HCT116 (cell line): ENCODE measurements at regions not wholly inside any gene's neighbourhood (a gene's known extent, or its start where the extent isn't known, plus 50 kb on each side); places are given as distances from the start of the nearest gene placed in this dataset.

Source experiments
- ATAC-seq: fragments of 200-7000 bp; cut with Tn5 transposase; 2 replicates; pipeline ENCODE4 v1.9.1; 2020; ENCODE audit warnings: mild to moderate bottlenecking, moderate library complexity
- BruUV-seq: library from RNA; stranded (reverse); fragments of 400-500 nt; replicated peaks from 2 replicates; lab custom pipeline; 2021; lab: Mats Ljungman, UMichigan
- CTCF ChIA-PET: fragments of 300-600 bp; sonication (Branson Sonifier 250); formaldehyde crosslinking; loops from one replicate; lab custom pipeline; 2021; ENCODE audit warnings: antibody characterized with exemption; lab: Charles Lee
- POLR2A ChIA-PET: fragments of 300-600, 350-600 bp; sonication (Branson Sonifier 250); formaldehyde crosslinking; loops from one replicate; lab custom pipeline; 2021; ENCODE audit warnings: antibody characterized with exemption; lab: Charles Lee
- RAD21 ChIA-PET, 2 experiments: fragments of 300-600 bp; sonication (Branson Sonifier 250); formaldehyde crosslinking; loops; one replicate each; lab custom pipeline; 2023; ENCODE audit warnings: low total read pairs in 2 of 2; ENCODE audit not compliant: uncharacterized antibody in 2 of 2, unreplicated experiment in 2 of 2, low non-redundant PET in 1 of 2; lab: Charles Lee
- DNase-seq: peaks from one replicate; pipeline ENCODE4 v3.0.0-alpha.2; 2010; ENCODE audit warnings: low read depth, low spot score
- H2AFZ ChIP-seq: fragments of 200-600 bp; shearing (Covaris generic), sonication (generic); 2 replicates; pipeline ENCODE4 v1.6.1; 2017; ENCODE audit warnings: low read depth, mixed run types, mixed read lengths, antibody characterized with exemption, low read length; ENCODE audit not compliant: poor library complexity, severe bottlenecking
- H3K27ac ChIP-seq: 2 replicates; pipeline ENCODE4 v1.5.1; 2012; ENCODE audit warnings: low read depth, low read length
- H3K27me3 ChIP-seq: fragments of 200-600 bp; sonication (generic); 2 replicates; pipeline ENCODE4 v1.6.1; 2016; ENCODE audit warnings: mixed run types, low read length, mixed read lengths; ENCODE audit not compliant: insufficient read depth
- H3K36me3 ChIP-seq, 2 experiments: fragments of 200-500 bp in 1 of 2; fragments of 200-600 bp in 1 of 2; sonication (Bioruptor generic) in 1 of 2; sonication (generic) in 1 of 2; 2 replicates each; pipeline versions ENCODE4 v1.5.1 to v1.6.1; 2014 to 2016; ENCODE audit warnings: low read length in 2 of 2, inconsistent platforms in 1 of 2, mixed read lengths in 1 of 2, mixed run types in 1 of 2; ENCODE audit not compliant: insufficient read depth in 2 of 2, control insufficient read depth in 1 of 2
- H3K4me1 ChIP-seq, 2 experiments: fragments of 200-600 bp in 1 of 2; sonication (generic) in 1 of 2; 2 replicates each; pipeline versions ENCODE4 v1.5.1 to v1.6.1; 2012 to 2017; ENCODE audit warnings: low read length in 2 of 2, inconsistent platforms in 1 of 2, mild to moderate bottlenecking in 1 of 2, mixed read lengths in 1 of 2, mixed run types in 1 of 2, moderate library complexity in 1 of 2; ENCODE audit not compliant: insufficient read depth in 2 of 2, control insufficient read depth in 1 of 2
- H3K4me2 ChIP-seq: fragments of 200-600 bp; sonication (generic); 2 replicates; pipeline ENCODE4 v1.6.1; 2017; ENCODE audit warnings: mixed run types, low read length, mixed read lengths
- H3K4me3 ChIP-seq, 2 experiments: fragments of 200-600 bp in 1 of 2; sonication (generic) in 1 of 2; replicated peaks in 1 of 2; 2 replicates each; pipeline ENCODE4 v1.5.1; 2011 to 2016; ENCODE audit warnings: low read length in 2 of 2, control low read depth in 1 of 2, low read depth in 1 of 2, mild to moderate bottlenecking in 1 of 2, mixed read lengths in 1 of 2, mixed run types in 1 of 2
- H3K79me2 ChIP-seq: fragments of 200-600 bp; sonication (generic); 2 replicates; pipeline ENCODE4 v1.6.1; 2017; ENCODE audit warnings: mild to moderate bottlenecking, mixed run types, low read length, moderate library complexity, mixed read lengths; ENCODE audit not compliant: insufficient read depth
- H3K9ac ChIP-seq: fragments of 200-600 bp; sonication (generic); 2 replicates; pipeline ENCODE4 v1.6.1; 2016; ENCODE audit warnings: low read length, mixed read lengths
- H3K9me2 ChIP-seq: fragments of 200-600 bp; sonication (generic), shearing (Covaris generic); 2 replicates; pipeline ENCODE4 v1.6.1; 2017; ENCODE audit warnings: mixed run types, mild to moderate bottlenecking, moderate library complexity; ENCODE audit not compliant: insufficient read depth
- H3K9me3 ChIP-seq, 2 experiments: fragments of 200-500 bp in 1 of 2; fragments of 200-600 bp in 1 of 2; sonication (Bioruptor generic) in 1 of 2; sonication (generic) in 1 of 2; 2 replicates each; pipeline ENCODE4 v1.6.1; 2014 to 2017; ENCODE audit warnings: low read length in 2 of 2, mixed read lengths in 2 of 2, inconsistent platforms in 1 of 2, low read depth in 1 of 2, mild to moderate bottlenecking in 1 of 2, mixed run types in 1 of 2, moderate library complexity in 1 of 2; ENCODE audit not compliant: control insufficient read depth in 1 of 2, insufficient read depth in 1 of 2
- H4K20me1 ChIP-seq: fragments of 200-600 bp; sonication (generic), shearing (Covaris generic); 2 replicates; pipeline ENCODE4 v1.6.1; 2017; ENCODE audit warnings: mixed run types, mild to moderate bottlenecking, moderate library complexity; ENCODE audit not compliant: insufficient read depth
- EGR1 ChIP-seq: IDR thresholded peaks from 2 replicates; pipeline ENCODE4 v1.6.1; 2012; ENCODE audit warnings: low read depth
- EZH2 ChIP-seq: fragments of 200-600 bp; sonication (generic); IDR thresholded peaks from 2 replicates; pipeline ENCODE4 v1.6.1; 2017; ENCODE audit warnings: antibody characterized with exemption, mixed run types
- FOSL1 ChIP-seq: IDR thresholded peaks from 2 replicates; pipeline ENCODE4 v1.6.1; 2012; ENCODE audit warnings: low read depth
- POLR2AphosphoS5 ChIP-seq: IDR thresholded peaks from 2 replicates; pipeline ENCODE4 v1.6.1; 2011; ENCODE audit warnings: mild to moderate bottlenecking, low read depth, low read length, moderate library complexity
- SP1 ChIP-seq: IDR thresholded peaks from 2 replicates; pipeline ENCODE4 v1.6.1; 2012; ENCODE audit warnings: low read depth
- TCF7L2 ChIP-seq: IDR thresholded peaks from 2 replicates; pipeline ENCODE4 v1.7.0; 2011; ENCODE audit warnings: borderline replicate concordance, inconsistent platforms; ENCODE audit not compliant: insufficient read depth, insufficient read length; ENCODE audit errors: extremely low read depth
- intact Hi-C: fragments of 100-400 bp; cut with micrococcal nuclease; formaldehyde crosslinking; loops from 2 replicates; pipeline ENCODE4 v1.10.0; 2022
- TF ChIP-seq, protein P1 (sequence below), 3 experiments: fragments of 200-600 bp in 1 of 3; sonication (generic) in 1 of 3; IDR thresholded peaks in 2 of 3; conservative IDR thresholded peaks in 1 of 3; 2 replicates each; pipeline ENCODE4 v1.5.1; 2012 to 2017; ENCODE audit warnings: low read depth in 2 of 3, low read length in 2 of 3, antibody characterized with exemption in 1 of 3, borderline replicate concordance in 1 of 3, control low read depth in 1 of 3, mild to moderate bottlenecking in 1 of 3, mixed read lengths in 1 of 3, mixed run types in 1 of 3, moderate library complexity in 1 of 3; ENCODE audit not compliant: insufficient read depth in 1 of 3
- TF ChIP-seq, protein P2 (sequence below): IDR thresholded peaks from 2 replicates; pipeline ENCODE4 v1.6.1; 2011; ENCODE audit warnings: mild to moderate bottlenecking, low read length, moderate library complexity; ENCODE audit not compliant: insufficient replicate concordance; ENCODE audit errors: extremely low read depth
- TF ChIP-seq, protein P3 (sequence below): IDR thresholded peaks from 2 replicates; pipeline ENCODE4 v1.6.1; 2012; ENCODE audit warnings: low read depth

- TF ChIP-seq, protein P1, sequence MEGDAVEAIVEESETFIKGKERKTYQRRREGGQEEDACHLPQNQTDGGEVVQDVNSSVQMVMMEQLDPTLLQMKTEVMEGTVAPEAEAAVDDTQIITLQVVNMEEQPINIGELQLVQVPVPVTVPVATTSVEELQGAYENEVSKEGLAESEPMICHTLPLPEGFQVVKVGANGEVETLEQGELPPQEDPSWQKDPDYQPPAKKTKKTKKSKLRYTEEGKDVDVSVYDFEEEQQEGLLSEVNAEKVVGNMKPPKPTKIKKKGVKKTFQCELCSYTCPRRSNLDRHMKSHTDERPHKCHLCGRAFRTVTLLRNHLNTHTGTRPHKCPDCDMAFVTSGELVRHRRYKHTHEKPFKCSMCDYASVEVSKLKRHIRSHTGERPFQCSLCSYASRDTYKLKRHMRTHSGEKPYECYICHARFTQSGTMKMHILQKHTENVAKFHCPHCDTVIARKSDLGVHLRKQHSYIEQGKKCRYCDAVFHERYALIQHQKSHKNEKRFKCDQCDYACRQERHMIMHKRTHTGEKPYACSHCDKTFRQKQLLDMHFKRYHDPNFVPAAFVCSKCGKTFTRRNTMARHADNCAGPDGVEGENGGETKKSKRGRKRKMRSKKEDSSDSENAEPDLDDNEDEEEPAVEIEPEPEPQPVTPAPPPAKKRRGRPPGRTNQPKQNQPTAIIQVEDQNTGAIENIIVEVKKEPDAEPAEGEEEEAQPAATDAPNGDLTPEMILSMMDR (IDR thresholded peaks at IDR 0.05 in 2 of 3, conservative IDR thresholded peaks at IDR 0.05 in 1 of 3; ENCODE audit: borderline replicate concordance in 1 of 3, insufficient read depth in 1 of 3, low read depth in 2 of 3, low read length in 2 of 3): no peak
- no peak for TF ChIP-seq POLR2AphosphoS5
- TF ChIP-seq EGR1: no peak
- TF ChIP-seq TCF7L2: no peak
- TF ChIP-seq, protein P2, sequence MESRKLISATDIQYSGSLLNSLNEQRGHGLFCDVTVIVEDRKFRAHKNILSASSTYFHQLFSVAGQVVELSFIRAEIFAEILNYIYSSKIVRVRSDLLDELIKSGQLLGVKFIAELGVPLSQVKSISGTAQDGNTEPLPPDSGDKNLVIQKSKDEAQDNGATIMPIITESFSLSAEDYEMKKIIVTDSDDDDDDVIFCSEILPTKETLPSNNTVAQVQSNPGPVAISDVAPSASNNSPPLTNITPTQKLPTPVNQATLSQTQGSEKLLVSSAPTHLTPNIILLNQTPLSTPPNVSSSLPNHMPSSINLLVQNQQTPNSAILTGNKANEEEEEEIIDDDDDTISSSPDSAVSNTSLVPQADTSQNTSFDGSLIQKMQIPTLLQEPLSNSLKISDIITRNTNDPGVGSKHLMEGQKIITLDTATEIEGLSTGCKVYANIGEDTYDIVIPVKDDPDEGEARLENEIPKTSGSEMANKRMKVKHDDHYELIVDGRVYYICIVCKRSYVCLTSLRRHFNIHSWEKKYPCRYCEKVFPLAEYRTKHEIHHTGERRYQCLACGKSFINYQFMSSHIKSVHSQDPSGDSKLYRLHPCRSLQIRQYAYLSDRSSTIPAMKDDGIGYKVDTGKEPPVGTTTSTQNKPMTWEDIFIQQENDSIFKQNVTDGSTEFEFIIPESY: no peak
- no peak for TF ChIP-seq SP1
- no peak for TF ChIP-seq EZH2
- TF ChIP-seq FOSL1: no peak
- TF ChIP-seq, protein P3, sequence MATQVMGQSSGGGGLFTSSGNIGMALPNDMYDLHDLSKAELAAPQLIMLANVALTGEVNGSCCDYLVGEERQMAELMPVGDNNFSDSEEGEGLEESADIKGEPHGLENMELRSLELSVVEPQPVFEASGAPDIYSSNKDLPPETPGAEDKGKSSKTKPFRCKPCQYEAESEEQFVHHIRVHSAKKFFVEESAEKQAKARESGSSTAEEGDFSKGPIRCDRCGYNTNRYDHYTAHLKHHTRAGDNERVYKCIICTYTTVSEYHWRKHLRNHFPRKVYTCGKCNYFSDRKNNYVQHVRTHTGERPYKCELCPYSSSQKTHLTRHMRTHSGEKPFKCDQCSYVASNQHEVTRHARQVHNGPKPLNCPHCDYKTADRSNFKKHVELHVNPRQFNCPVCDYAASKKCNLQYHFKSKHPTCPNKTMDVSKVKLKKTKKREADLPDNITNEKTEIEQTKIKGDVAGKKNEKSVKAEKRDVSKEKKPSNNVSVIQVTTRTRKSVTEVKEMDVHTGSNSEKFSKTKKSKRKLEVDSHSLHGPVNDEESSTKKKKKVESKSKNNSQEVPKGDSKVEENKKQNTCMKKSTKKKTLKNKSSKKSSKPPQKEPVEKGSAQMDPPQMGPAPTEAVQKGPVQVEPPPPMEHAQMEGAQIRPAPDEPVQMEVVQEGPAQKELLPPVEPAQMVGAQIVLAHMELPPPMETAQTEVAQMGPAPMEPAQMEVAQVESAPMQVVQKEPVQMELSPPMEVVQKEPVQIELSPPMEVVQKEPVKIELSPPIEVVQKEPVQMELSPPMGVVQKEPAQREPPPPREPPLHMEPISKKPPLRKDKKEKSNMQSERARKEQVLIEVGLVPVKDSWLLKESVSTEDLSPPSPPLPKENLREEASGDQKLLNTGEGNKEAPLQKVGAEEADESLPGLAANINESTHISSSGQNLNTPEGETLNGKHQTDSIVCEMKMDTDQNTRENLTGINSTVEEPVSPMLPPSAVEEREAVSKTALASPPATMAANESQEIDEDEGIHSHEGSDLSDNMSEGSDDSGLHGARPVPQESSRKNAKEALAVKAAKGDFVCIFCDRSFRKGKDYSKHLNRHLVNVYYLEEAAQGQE: no peak
- TF ChIP-seq, all 23 proteins: peak for 0
- RAD21 ChIA-PET: no interaction called here
- H2AFZ ChIP-seq: no peak overlapping the region
- H4K20me1 ChIP-seq: no peaks in the 10 kb centered on the region
- DNase-seq (no peak), ATAC-seq (no peak)
- H3K4me1 ChIP-seq: no peaks in the 10 kb centered on the region
- POLR2A ChIA-PET: no interaction called here
- no peaks in the 10 kb centered on the region for H3K27me3 ChIP-seq
- CTCF ChIA-PET: no interaction called here
- peaks cover 14 to 37% of the 10 kb centered on the region in 2 experiments; a peak in 2 of 4 replicates for H3K9me3 ChIP-seq
- intact Hi-C loops: no loop called here
- H3K9me2 ChIP-seq: no peaks in the 10 kb centered on the region
- BruUV-seq: no TSS peak
- no peaks in the 10 kb centered on the region for H3K79me2 ChIP-seq
- no peak overlapping the region for H3K27ac ChIP-seq
- H3K36me3 ChIP-seq: no peaks in the 10 kb centered on the region
- H3K4me2 ChIP-seq: no peak overlapping the region
- H3K4me3 ChIP-seq: no peak overlapping the region
- H3K9ac ChIP-seq: no peak overlapping the region
Observed at GRCh38 chr1:239563681-239564080, 177.3 kb downstream of the CHRM3 start.
